Stimulated activated naive CD4-positive, alpha-beta T cell (primary cell): ENCODE measurements at regions not wholly inside any gene's neighbourhood (a gene's known extent, or its start where the extent isn't known, plus 50 kb on each side); places are given as distances from the start of the nearest gene placed in this dataset.

ENCODE experiments used
- DNase-seq, 6 experiments: peaks; one replicate each; lab custom pipeline; 2025; lab: John Stamatoyannopoulos, UW

DNA sequence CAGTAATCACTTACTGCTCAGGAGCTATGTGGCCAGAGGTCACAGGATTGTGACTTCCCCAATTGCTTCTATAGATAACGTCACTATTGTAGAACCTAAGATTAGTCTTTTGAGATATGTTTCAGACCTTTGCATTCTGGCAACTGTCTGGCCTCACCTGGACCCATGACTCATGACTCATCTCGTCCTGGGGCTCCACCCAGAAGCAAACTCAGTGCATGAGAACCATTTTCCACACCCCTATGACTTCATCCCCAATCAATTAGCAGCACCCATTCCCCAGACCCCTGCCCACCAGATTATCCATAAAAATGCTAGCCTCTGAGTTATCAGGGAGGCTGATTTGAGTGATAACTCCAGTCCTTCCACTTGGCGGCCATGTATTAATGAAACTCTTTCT is 186.9 kb downstream of the EMP1 start:
- DNase-seq: no peak

DNA sequence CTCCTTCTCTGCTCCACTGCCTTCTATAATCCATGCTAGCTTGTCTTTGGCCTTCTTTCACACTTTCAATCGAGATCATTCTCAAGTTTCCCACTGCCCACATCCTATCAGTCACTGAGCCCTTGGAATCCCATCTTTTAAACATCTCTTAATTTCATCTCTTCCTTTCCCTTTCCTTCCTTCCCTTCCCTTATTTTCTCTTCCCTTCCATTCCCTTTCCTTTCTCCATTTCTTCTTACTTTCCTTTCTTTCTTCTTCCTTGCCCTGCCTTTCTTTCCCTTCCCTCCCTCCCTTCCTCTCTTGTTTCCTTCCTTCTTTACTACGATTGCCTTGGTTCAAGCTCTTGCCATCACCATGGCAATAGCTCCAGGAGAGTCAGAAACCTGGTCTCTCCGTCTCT is 183.8 kb downstream of the EMP1 start:
- no peak for DNase-seq

DNA sequence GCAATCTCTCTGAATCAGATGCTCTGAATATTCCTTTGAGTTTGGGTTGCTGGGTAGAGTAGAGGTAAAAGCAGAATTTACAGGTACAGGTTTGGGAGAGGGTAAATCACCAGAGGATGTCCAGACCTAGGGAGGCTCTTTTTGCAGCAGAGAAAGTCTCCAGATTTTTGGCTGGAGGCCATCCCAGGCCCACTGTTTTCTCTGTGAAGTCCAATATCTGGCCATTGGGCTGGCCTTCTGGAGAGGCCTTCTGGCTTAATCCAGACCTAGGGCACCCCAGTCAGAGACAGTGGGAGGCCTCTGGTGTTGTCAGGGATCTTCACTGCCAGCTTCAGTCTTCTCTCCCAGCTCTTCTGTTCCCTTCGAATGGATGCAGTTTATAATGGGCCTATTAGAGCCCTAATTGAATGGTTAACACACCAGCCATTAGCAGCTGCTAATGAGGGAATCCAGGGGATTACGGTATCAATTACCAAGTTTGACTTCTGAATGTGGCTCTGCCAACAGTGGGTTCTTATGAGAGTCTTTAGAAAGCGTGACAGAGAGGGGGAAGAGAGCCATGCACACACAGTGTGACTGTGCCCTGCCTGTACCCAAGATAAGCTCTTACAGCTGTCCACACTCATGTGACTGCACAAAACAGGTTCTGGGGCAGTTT is 183.1 kb downstream of the EMP1 start:
- DNase-seq: no peak

DNA sequence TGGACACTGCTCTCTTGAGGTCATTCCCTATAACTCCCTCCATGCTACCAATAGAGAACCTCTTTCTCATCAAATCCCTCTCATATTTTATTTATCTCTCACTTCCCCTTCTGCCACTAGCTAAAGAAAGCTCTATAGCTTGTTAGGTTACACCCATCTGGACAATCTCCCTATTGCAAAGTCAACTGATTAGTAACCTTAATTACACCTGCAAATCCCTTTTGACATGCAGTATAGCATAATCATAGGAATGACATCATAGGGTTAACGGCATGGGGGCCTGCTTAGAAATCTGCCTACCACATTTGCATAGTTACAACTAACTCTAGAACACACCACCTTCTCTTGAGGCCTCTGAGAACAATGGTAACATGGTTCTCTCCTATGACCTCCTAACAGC is 181.2 kb downstream of the EMP1 start:
- DNase-seq: no peak

DNA sequence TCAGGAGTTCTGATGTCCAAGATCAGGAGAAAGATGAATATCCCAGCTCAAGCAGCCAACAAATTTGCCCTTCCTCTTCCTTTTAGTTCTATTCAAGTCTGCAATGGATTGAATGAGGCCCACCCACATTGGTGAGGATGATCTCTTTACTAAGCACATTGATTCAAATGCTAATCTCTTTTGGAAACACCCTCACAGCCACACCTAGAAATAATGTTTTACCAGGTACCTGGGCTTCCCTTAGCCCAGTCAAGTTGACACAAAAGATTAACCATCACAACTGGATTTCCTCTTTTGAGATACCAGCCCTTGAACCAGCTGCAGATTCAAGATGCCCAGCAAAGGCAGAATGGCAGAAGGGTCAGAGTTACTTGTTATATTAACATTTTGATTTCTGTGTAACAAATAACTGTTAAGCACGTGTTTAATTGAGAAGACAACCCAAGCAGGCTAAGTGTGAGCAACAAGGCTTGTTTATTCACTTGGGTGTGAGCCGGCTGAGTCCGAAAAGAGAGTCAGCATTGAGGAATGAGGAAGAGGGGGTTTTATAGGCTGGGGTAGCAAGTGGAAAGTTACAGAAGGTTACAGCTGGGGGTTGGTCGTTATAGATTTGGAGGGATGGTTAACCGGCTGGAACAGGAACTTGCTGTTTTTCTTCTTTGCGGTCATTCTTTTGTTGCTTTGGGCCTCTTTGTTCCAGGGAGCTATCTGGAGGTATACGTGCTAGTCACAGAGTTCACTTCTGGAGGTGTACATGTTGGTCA is 180.3 kb downstream of the EMP1 start:
- no peak for DNase-seq

DNA sequence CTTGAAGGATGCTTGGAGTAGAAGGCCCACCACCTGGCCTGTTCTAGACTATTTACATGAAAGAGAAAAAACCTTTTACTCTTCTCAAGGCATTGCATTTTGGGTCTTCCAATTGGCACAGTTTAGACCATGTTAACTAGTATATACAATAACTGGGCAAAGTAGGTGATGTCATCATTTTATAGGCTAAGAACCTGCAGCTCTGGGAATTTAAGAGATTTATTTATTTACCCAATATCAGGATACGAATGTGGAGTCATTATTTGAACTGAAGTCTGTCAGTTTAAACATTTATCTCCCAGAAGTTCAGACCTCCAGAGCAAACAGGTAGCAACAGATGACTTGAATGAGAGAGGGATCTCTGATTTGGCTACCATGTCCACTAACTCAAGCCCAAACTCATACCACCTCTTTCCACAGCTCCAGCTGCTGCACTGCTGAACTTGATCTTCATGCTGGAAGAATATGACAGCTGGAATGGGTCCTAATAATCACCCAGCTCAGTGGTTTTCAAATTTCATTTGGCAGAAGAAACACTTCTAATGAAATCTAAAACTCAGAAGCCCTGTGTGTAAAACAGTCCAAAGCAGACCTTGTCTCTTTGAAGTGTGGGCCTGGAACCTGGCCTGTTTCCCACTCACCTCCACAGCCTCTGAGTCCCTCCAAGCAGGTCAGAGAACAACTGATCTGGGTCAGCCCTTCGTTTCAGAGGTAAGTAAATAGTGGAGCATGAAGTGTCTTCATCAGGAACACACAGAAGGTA is 179.2 kb downstream of the EMP1 start:
- DNase-seq: no peak

DNA sequence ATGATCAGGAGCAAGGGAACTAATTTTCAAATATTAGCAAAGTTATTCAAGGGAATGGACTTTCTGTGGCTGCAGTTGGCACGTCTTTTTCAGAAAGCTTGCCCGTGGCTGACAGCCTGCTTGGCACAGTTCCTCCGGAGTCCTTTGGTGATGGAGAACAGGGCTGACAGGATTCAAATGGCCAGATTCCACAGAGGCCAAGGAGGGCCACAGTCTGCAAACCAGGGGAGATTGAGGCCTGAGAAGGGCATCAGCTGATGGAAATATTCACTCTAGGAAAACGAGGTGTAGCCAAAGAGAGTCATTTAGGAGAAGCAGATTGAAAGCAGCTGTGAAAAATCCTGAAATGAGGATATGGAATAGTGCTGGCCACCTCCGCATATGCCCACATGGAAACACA is 178.3 kb downstream of the EMP1 start:
- no peak for DNase-seq

DNA sequence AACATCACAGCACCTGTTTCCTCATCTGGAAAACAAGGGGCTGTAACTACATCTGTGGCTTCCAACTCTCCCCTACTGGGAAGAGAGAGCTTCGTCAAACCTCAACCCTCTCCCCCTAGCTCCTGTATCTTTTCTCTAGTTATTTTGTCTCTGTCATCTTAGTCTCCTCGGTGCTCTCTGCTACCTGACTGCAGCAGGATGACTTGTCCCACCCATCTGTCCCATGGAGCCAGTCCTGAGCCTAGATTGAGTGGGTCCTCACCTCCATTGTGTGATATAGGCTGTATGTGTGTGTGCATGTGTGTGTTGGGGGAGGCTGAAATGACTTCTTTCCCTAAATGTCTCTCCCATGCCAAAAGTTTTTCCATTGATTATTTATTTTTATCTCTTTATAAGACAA is 177.3 kb downstream of the EMP1 start:
- DNase-seq: no peak

DNA sequence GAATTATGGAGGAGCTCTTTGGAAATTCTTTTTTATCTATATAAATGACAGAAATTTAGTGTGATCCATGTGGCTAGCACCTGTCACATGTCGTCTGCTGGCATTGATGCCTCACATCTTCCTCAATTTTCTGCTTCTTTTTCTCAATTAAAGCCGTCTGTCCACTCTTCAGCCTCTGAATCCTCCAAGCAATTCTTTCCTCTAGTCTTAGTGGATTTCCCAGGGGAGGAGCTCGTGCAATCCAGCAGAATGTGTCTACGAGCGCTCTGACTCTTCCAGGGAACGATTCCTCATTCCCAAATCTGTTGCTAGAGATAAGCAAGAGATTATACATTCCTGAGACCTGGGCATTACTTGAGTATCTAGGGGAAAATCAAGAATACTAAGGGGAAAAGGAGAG is 176.6 kb downstream of the EMP1 start:
- DNase-seq: no peak

DNA sequence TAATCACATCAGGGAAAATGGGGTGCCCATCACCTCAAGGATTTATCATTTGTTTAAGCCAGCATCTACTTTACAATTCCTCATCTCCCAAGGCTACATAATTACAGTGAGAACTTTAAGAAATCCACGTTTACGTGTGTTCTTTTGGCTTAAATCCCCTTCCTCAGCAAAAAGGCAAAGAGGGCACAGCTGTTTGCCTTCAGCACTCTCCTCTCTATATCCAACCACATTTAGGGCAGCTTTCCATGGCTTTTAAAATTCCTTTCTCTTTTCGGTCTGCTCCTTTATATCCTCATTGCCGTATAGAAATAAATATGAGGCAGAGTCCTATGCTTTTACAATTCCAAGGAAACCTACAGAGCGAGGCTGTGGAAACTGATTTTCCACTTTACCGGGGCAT is 175.9 kb downstream of the EMP1 start:
- no peak for DNase-seq

DNA sequence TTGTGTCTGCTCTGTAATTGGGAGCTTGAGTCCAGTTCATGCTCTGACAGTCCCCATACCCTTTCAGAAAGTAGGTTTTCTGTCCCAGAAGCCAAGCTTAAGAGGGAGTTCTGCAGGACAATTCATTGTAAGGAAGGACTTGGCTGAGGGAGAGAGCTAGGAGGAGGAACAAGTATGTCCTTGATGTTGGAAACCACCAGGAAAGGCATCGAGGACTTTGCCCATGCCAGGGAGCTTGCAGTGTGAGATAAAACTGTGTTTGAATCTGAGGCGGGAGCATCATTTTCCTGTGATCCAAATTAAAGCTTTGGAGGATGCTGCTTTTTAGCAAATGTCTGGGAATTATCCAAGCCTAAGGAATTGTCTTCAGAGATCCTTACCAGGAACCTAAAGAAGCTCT is 175.3 kb downstream of the EMP1 start:
- no peak for DNase-seq

DNA sequence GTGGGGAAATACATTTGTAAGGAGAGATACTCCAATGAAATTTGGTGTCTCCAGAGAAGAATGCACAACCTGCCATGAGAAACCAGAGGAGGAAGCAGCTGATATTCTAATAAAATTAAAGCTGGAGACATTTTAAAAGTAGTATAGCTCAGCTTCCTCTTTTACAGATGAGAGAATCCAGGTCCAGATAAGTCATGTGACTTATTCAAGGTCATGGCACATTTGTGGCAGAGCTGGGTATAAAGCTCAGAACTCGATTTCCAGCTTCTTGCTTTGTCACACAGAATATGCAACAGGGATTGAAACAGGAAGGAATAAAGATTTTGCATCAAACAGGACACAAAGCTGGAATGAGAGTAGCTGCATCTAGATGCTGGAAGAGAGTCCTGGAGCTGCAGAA is 174.8 kb downstream of the EMP1 start:
- DNase-seq: no peak

DNA sequence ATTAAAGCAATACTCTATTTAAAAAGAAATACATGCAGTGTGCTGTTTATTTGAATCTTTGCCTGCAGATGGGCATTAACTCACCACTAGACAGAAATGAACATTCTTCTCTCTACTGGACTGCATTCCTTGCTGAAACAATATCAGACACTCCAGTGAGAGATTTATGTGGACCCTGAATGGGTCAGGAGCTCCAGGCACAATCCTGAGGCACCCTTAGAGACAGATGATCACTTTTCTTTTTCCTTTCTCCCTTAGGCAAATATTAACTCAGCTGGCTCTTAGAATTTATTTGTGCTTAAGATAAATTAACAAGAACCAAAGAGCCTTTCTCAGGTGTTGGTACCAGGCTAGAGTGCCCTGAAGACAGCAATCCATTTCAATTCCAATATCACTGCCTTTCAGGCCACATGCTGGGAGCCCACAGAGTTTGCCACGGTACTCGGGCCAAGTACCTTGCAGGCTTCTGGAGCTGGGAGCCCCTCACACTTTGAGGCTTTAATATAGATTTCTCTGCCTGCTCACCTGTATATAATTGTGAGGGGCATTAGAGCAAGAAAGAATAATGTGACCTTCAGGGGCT is 173.0 kb downstream of the EMP1 start:
- DNase-seq: no peak

DNA sequence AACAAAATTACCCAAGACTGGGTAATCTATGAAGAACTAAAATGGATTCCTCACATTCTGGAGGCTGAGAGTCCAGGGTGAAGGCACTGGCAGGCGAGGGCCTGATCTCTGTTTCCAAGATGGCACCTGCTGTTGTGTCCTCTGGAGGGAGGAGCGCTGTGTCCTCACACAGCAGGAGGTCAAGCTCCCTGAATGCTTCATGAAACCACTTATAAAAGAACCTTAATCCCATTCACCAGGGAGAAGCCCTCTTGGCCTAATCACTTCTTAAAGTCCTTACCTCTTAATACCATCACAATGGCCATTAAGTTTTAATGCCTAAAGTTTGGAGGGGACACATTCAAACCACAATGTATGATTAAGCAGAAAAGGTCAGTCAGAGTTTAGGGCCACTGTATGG is 172.4 kb downstream of the EMP1 start:
- no peak for DNase-seq

DNA sequence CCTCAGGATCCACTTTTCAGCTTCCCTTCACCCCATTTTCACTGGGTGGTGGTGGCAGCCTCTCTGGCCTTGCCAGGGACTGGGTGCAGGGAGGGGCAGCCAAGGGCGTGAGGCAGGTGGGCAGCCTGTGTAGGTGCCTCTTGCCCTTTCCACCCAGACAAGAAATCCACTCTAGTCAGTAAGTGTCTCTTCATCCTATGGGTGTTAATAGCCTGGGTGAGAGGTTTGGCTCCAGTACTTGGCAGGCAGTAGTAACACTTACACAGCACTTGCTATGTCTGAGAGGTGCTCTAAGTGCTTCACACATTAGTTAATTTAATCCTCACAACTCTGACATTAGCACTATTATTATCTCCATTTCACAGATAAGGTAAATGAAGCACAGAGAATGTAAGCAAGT is 171.9 kb downstream of the EMP1 start:
- no peak for DNase-seq

DNA sequence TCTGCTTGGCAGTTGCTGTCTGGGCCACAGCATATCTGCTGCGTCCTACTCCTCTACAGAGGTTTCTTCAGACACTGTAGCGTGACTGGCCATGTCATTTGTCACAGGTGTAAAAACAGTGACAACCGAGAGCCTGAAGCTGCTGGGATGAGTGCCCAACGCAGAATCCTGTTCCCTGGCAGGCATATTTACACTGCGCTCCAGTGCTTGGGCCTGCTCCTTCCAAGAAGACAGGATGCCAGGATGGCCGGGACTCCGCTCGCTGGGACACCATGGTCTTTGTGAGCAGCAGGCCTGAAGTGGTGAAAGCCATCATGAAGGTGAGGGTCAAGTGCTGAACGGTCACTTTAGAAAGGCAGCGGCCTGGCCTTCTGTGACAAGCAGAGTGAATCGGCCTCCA is 171.4 kb downstream of the EMP1 start:
- no peak for DNase-seq

DNA sequence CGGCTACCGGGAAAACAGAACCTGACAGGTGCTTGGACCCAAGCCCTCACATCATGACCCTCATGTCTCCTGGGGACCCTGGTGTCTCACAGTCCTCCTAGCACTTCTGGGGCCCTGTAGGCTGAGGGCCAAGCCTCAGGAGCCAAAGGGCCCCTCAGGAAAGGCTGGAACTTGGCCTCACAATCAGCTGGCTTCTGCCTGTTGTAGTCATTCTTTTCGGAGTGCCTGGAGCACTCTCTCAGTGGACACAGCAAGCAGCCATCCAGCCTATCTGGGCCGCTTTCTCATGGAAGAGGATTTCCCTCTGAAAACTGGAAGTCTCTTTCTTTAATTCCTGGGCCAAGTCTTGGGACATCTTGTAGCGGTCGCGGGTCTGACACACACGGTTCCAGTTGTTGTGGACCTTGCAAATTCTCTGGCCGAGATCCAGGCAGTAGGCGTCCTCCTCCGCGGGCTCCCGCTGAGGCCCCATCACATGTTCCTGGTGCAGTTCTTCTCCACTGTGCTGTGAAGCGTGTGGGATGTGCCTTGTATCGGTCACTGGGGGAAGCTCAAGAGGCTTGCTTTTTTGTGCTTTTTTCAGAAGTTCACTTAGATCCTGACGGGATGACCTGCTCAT is 169.3 kb downstream of the EMP1 start:
- DNase-seq: no peak

DNA sequence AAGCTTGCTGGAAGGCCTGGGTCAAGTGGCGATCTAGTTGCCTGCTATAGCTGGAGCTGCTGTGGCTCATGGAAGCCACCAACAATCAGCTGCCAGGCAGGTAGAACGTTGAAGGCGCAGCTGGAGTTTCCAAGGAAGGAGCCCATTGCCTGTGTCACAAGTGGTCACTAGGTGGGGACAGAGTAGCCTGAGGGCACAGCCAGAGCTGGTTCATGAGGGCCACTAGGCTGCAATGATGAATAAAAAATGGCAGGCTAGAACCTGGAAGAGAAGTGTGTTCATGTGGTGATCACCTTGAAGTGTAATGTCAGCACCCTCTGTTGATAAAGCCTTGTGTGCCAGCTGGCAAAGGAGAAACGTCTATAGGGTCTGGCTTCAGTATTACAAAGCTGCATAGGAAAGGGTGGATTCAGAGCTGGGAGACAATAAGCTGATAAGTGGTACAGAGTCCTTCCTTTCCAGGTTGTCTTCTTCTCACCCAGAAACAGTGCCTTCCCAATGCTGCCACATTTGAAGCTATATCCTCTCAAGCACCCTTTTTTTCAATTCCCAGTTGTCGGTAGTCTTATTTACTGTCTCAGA is 165.8 kb downstream of the EMP1 start:
- DNase-seq: peak in 1 of 6 experiments; percentile 3

DNA sequence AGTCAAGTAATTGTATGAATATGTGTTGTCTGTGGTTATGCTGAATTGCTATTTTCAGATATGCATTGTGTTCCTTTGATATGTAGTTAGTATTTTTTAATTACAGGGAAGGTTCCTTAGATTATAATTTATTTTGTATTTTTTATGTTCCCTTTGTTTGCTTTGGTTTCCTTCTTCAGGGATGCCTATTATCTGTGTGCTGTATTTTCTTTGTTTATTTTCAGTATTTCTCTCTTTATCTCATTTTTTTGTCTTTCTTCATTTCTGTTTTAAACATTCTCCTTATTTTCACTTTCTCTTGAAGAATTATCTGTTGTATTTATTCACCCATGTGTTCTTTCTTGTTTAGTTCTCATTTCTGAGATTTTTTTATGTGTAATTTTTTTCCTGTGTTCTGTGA is 163.1 kb downstream of the EMP1 start:
- DNase-seq: no peak

DNA sequence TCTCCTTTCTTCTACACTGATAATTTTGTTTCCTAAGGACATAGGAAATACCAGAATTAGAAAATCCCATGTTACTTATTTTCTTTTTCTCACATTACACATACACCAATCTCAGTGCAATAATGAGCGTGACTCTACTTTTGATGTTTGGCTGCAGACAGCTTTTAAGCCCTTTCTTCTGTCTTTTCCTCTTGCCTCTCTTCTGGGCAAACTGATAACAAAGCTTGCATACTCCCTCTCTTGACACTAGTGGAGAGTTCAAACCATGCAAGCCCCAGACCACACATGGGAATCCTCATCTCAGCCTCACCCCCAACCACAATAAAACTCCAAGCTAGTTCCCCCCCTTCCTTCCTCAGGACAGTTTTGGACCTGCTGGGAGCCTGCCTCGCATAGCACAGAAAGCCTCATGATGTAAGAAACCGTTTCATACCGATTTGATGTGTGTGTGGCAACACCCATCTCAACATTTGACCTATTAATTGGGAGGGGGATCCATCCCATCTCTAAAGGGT is 161.9 kb downstream of the EMP1 start:
- no peak for DNase-seq

DNA sequence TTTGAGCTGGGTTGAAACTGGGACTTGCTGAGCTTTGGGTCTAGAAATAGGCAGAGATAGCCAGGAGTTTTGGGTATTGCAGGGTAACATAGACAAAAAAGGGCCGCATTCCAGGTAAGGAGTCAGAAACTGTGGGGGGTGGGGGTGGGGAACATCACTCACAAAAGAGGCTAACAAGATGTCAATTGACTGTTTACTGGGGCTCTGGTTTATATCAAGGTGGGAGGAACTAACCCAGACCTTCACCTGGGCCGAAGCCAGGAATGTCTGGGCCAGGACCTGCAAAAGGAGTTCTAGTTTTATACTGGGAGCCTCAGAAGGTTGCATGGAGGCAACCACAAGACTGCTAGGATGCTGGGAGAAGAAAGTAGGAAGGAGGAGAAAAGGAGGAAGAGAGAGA is 154.4 kb downstream of the EMP1 start:
- DNase-seq: no peak

DNA sequence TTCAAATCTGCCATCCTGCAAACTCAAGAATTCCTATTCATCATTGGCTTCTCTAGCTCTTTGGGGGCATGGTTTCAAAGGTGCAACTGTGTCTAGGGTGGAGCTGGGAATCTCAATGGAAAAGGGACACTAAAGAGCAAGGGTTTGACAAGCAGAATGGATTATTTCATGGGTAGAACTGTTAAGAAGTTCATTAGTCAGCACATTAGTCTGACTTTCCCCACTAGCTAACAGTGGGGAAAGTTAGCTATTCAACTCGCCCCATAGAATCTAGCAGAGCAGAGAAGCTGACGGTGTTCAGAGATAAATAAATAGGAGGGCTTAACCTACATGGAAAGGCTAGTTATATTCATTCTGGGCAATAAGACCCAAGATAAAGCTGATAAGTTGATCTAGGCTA is 153.9 kb downstream of the EMP1 start:
- DNase-seq: no peak
